Stimulated activated CD4-positive, alpha-beta T cell treated with anti-CD3 and anti-CD28 coated beads, TNF-alpha, amount 100 ng/mL, for 1 hour (primary cell): ENCODE measurements at regions not wholly inside any gene's neighbourhood (a gene's known extent, or its start where the extent isn't known, plus 50 kb on each side); places are given as distances from the start of the nearest gene placed in this dataset.
A peak's percentile ranks its signal among the peaks of the same experiment; 100 is the strongest.
"Not testable (repeated sequence)": the region's sequence is repeated elsewhere in the genome, so short reads cannot be mapped to it uniquely, and the experiment has no call there.

Experiments
- DNase-seq, 3 donors: peaks; one replicate each; pipeline ENCODE4 v3.0.0-alpha.2; 2020; ENCODE audit warnings: low read depth in 3 of 3, low spot score in 1 of 3

- DNase-seq: no peak
Observed at GRCh38 chr2:126952216-126952615, 53.5 kb downstream of the TEX51 start.

- DNase-seq: no peak
Observed at GRCh38 chr2:126953483-126953882, 54.8 kb downstream of the TEX51 start.

GRCh38 chr2:126954831-126955230 lies 56.1 kb downstream of the TEX51 start:
- DNase-seq: no peak

GRCh38 chr2:126956773-126957172 lies 58.1 kb downstream of the TEX51 start:
- not testable (repeated sequence) for DNase-seq

- DNase-seq: no peak
Observed at GRCh38 chr2:126963390-126963789, 64.7 kb downstream of the TEX51 start.

GRCh38 chr2:126966601-126967000 lies 67.9 kb downstream of the TEX51 start:
- no peak for DNase-seq

- DNase-seq: no peak
Observed at GRCh38 chr2:126970583-126970982, 71.9 kb downstream of the TEX51 start.

GRCh38 chr2:126971162-126971480 lies 72.4 kb downstream of the TEX51 start:
- DNase-seq: no peak

- DNase-seq: peak in 2 of 3 donors; percentile 21 to 57
Observed at GRCh38 chr2:126971481-126972278, 73.0 kb downstream of the TEX51 start.

GRCh38 chr2:126972279-126972626 lies 73.6 kb downstream of the TEX51 start:
- DNase-seq: no peak

GRCh38 chr2:126973745-126974144 lies 75.1 kb downstream of the TEX51 start:
- DNase-seq: no peak

GRCh38 chr2:126975671-126976655 lies 77.3 kb downstream of the TEX51 start:
- no peak for DNase-seq

- no peak for DNase-seq
Observed at GRCh38 chr2:126976721-126977328, 78.1 kb downstream of the TEX51 start.

- no peak for DNase-seq
Observed at GRCh38 chr2:126978333-126978732, 79.6 kb downstream of the TEX51 start.

- DNase-seq: no peak
Observed at GRCh38 chr2:126979039-126980003, 80.6 kb downstream of the TEX51 start.

GRCh38 chr2:126981476-126981875 lies 82.8 kb downstream of the TEX51 start:
- DNase-seq: no peak

- no peak for DNase-seq
Observed at GRCh38 chr2:126982935-126983334, 84.2 kb downstream of the TEX51 start.

GRCh38 chr2:126986631-126987187 lies 88.0 kb downstream of the TEX51 start:
- DNase-seq: no peak

GRCh38 chr2:126988482-126988881 lies 89.8 kb downstream of the TEX51 start:
- no peak for DNase-seq

- not testable (repeated sequence) for DNase-seq
Observed at GRCh38 chr2:126989064-126989463, 90.4 kb downstream of the TEX51 start.
